Endothelial cell of umbilical vein (primary cell): ENCODE measurements at regions not wholly inside any gene's neighbourhood (a gene's known extent, or its start where the extent isn't known, plus 50 kb on each side); places are given as distances from the start of the nearest gene placed in this dataset.

Experiments used
- BruUV-seq: library from RNA; stranded (reverse); fragments of 400-500 nt; replicated peaks from 2 replicates; lab custom pipeline; 2021; lab: Mats Ljungman, UMichigan
- CTCF ChIA-PET: fragments of 300-600, 350-600 bp; sonication (Branson Sonifier 250); formaldehyde crosslinking; loops from one replicate; lab custom pipeline; 2021; ENCODE audit warnings: antibody characterized with exemption, inconsistent platforms; lab: Charles Lee
- POLR2A ChIA-PET: fragments of 300-600, 350-600 bp; sonication (Branson Sonifier 250); formaldehyde crosslinking; loops from one replicate; lab custom pipeline; 2021; ENCODE audit warnings: antibody characterized with exemption, inconsistent platforms; lab: Charles Lee
- DNase-seq: peaks from one replicate; pipeline ENCODE4 v3.0.0-alpha.2; 2011; ENCODE audit warnings: low read depth, low spot score
- FAIRE-seq: peaks from 2 replicates; lab custom pipeline; 2011; peaks lifted over from hg19 to GRCh38; lab: Jason Lieb, UNC
- H2AFZ ChIP-seq: 2 replicates; pipeline ENCODE4 v1.6.0; 2012; ENCODE audit warnings: low read depth, low read length, control low read depth, inconsistent platforms
- H3K27ac ChIP-seq: 2 replicates; pipeline ENCODE4 v1.5.1; 2011; ENCODE audit warnings: low read depth, mild to moderate bottlenecking, control low read depth, low read length, moderate library complexity; ENCODE audit not compliant: insufficient read depth
- H3K27me3 ChIP-seq, 2 experiments: 2 replicates each; pipeline versions ENCODE4 v1.6.0 to v1.6.1; 2011; ENCODE audit warnings: low read length in 2 of 2, mixed read lengths in 1 of 2; ENCODE audit not compliant: control insufficient read depth in 2 of 2, insufficient read depth in 2 of 2
- H3K36me3 ChIP-seq, 2 experiments: 2 replicates in 1 of 2; 3 replicates in 1 of 2; pipeline ENCODE4 v1.5.1; 2011; ENCODE audit warnings: low read length in 2 of 2, mild to moderate bottlenecking in 1 of 2, moderate library complexity in 1 of 2; ENCODE audit not compliant: control insufficient read depth in 2 of 2, insufficient read depth in 2 of 2; ENCODE audit errors: extremely low read depth in 1 of 2
- H3K4me1 ChIP-seq: 3 replicates; pipeline ENCODE4 v1.5.1; 2011; ENCODE audit warnings: mild to moderate bottlenecking, low read length; ENCODE audit not compliant: control insufficient read depth, insufficient read depth; ENCODE audit errors: extremely low read depth
- H3K4me2 ChIP-seq: 2 replicates; pipeline ENCODE4 v1.6.1; 2011; ENCODE audit warnings: low read length, control low read depth, mixed read lengths; ENCODE audit not compliant: insufficient read depth
- H3K4me3 ChIP-seq, 3 experiments: fragments of 200-600 bp in 1 of 3; sonication (generic), shearing (Covaris generic) in 1 of 3; replicated peaks in 1 of 3; 2 replicates each; pipeline ENCODE4 v1.5.1; 2011 to 2016; ENCODE audit warnings: control low read depth in 3 of 3, low read length in 3 of 3, mild to moderate bottlenecking in 2 of 3, inconsistent platforms in 1 of 3, low read depth in 1 of 3, moderate library complexity in 1 of 3; ENCODE audit not compliant: insufficient read depth in 1 of 3
- H3K79me2 ChIP-seq: 2 replicates; pipeline ENCODE4 v1.6.0; 2012; ENCODE audit warnings: low read length, inconsistent platforms; ENCODE audit not compliant: control insufficient read depth, insufficient read depth
- H3K9ac ChIP-seq: replicated peaks from 2 replicates; pipeline ENCODE3; 2011; ENCODE audit warnings: low read length, control low read depth; ENCODE audit not compliant: insufficient read depth; ENCODE audit errors: extremely low read depth
- H3K9me1 ChIP-seq: replicated peaks from 3 replicates; pipeline ENCODE4 v1.6.0; 2011; ENCODE audit warnings: mild to moderate bottlenecking, low read length; ENCODE audit not compliant: control insufficient read depth, insufficient read depth; ENCODE audit errors: extremely low read depth
- H3K9me3 ChIP-seq: replicated peaks from 2 replicates; pipeline ENCODE4 v1.5.1; 2012; ENCODE audit warnings: low read length, inconsistent platforms; ENCODE audit not compliant: control insufficient read depth, insufficient read depth
- H4K20me1 ChIP-seq: replicated peaks from 2 replicates; pipeline ENCODE3; 2011; ENCODE audit warnings: mild to moderate bottlenecking, low read length; ENCODE audit not compliant: control insufficient read depth, insufficient read depth; ENCODE audit errors: extremely low read depth
- EZH2 ChIP-seq: IDR thresholded peaks from 2 replicates; pipeline ENCODE4 v1.6.1; 2012; ENCODE audit warnings: borderline replicate concordance, low read depth, mild to moderate bottlenecking, moderate library complexity, low read length, inconsistent platforms; ENCODE audit not compliant: severe bottlenecking
- FOS ChIP-seq: IDR thresholded peaks from 2 replicates; pipeline ENCODE4 v1.6.1; 2011; ENCODE audit warnings: mild to moderate bottlenecking, low read length, moderate library complexity, borderline replicate concordance; ENCODE audit not compliant: insufficient read depth
- GATA2 ChIP-seq: IDR thresholded peaks from 2 replicates; pipeline ENCODE4 v1.7.0; 2011; ENCODE audit warnings: low read depth, mild to moderate bottlenecking, moderate library complexity, mixed read lengths, low read length; ENCODE audit not compliant: insufficient read length, insufficient read depth
- JUN ChIP-seq: IDR thresholded peaks from 2 replicates; pipeline ENCODE4 v1.6.1; 2011; ENCODE audit warnings: borderline replicate concordance, low read depth; ENCODE audit not compliant: insufficient read length, insufficient read depth
- MYC ChIP-seq: IDR thresholded peaks from one replicate; pipeline ENCODE4 v1.6.1; 2011; ENCODE audit warnings: mild to moderate bottlenecking, low read depth, low read length
- POLR2A ChIP-seq: IDR thresholded peaks from 2 replicates; pipeline ENCODE4 v1.6.1; 2012; ENCODE audit warnings: low read depth, mild to moderate bottlenecking, control low read depth, low read length
- POLR2AphosphoS5 ChIP-seq: IDR thresholded peaks from 2 replicates; pipeline ENCODE4 v1.6.1; 2012; ENCODE audit warnings: low read depth, mild to moderate bottlenecking, control low read depth, low read length, moderate library complexity; ENCODE audit not compliant: insufficient read depth
- dilution Hi-C: fragments of 300-500 bp; cut with MboI; formaldehyde crosslinking; loops from one replicate; pipeline ENCODE4 v1.15.0; 2019; ENCODE audit warnings: low sequenced_read_pairs; ENCODE audit not compliant: extremely low pct_ligation_motif_present
- intact Hi-C: fragments of 100-400 bp; cut with micrococcal nuclease; formaldehyde crosslinking; loops from one replicate; pipeline ENCODE4 v1.10.0; 2022
- TF ChIP-seq, protein P1 (sequence below): IDR thresholded peaks from 2 replicates; pipeline ENCODE4 v1.6.1; 2011; ENCODE audit not compliant: insufficient read depth, insufficient read length

- ChIA-PET POLR2A (interaction anchor here (1.2 kb wide), 1 partner anchor 13 kb away, joined by 4 read pairs; no protein-coding TSS in a partner anchor), CTCF (interaction anchor here (0.6 to 1.5 kb wide), 5 partner anchors 9 to 223 kb away, joined by 3 to 18 read pairs (median 4); no protein-coding TSS in a partner anchor)
- H3K9ac ChIP-seq = peak overlapping the region; percentile 21
- peaks cover 44% of the 10 kb centered on the region for H3K4me1 ChIP-seq
- no peak for FAIRE-seq
- DNase-seq = no peak
- H3K27ac ChIP-seq = peak overlapping the region; percentile 99
- TF ChIP-seq MYC (no peak), POLR2A (no peak)
- TF ChIP-seq, protein P1, sequence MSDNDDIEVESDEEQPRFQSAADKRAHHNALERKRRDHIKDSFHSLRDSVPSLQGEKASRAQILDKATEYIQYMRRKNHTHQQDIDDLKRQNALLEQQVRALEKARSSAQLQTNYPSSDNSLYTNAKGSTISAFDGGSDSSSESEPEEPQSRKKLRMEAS = no peak
- no peaks in the 10 kb centered on the region for H3K79me2 ChIP-seq
- no peaks in the 10 kb centered on the region for H3K9me3 ChIP-seq
- no peaks in the 10 kb centered on the region for H3K27me3 ChIP-seq
- dilution Hi-C loops (no loop called here), intact Hi-C loops (no loop called here)
- peak overlapping the region; percentile 83 for H3K4me2 ChIP-seq
- no peaks in the 10 kb centered on the region for H4K20me1 ChIP-seq
- peak overlapping the region in 1 of 3 experiments; percentile 2 for H3K4me3 ChIP-seq
- H3K36me3 ChIP-seq = no peaks in the 10 kb centered on the region
- no peaks in the 10 kb centered on the region for H3K9me1 ChIP-seq
- BruUV-seq = no TSS peak
- peak overlapping the region; percentile 85 for H2AFZ ChIP-seq
Measured at GRCh38 chr2:64260093-64260803, 116.0 kb upstream of the PELI1 start.

- peak overlapping the region; percentile 21 for H3K9ac ChIP-seq
- peak; percentile 87 for FAIRE-seq
- POLR2A ChIA-PET = interaction anchor here (1.2 kb wide), 1 partner anchor 13 kb away, joined by 4 read pairs; no protein-coding TSS in a partner anchor
- H3K4me3 ChIP-seq = peak overlapping the region in 1 of 3 experiments; percentile 2
- H3K9me1 ChIP-seq = no peaks in the 10 kb centered on the region
- CTCF ChIA-PET = interaction anchor here (0.6 to 1.5 kb wide), 5 partner anchors 9 to 222 kb away, joined by 3 to 18 read pairs (median 4); no protein-coding TSS in a partner anchor
- H3K27ac ChIP-seq = peak overlapping the region; percentile 99
- no peaks in the 10 kb centered on the region for H3K9me3 ChIP-seq
- no peaks in the 10 kb centered on the region for H3K79me2 ChIP-seq
- DNase-seq = peak; percentile 82
- no peaks in the 10 kb centered on the region for H3K27me3 ChIP-seq
- dilution Hi-C loops (no loop called here), intact Hi-C loops (no loop called here)
- peak; percentile 25 for TF ChIP-seq GATA2
- peak; percentile 48 for TF ChIP-seq POLR2A
- peak; percentile 42 for TF ChIP-seq POLR2AphosphoS5
- TF ChIP-seq FOS = peak; percentile 57
- TF ChIP-seq MYC = no peak
- no peak for TF ChIP-seq EZH2
- no peak for TF ChIP-seq JUN
- peak overlapping the region; percentile 83 for H3K4me2 ChIP-seq
- H3K36me3 ChIP-seq = no peaks in the 10 kb centered on the region
- peaks cover 44% of the 10 kb centered on the region for H3K4me1 ChIP-seq
- H2AFZ ChIP-seq = peak overlapping the region; percentile 85
- BruUV-seq = no TSS peak
- H4K20me1 ChIP-seq = no peaks in the 10 kb centered on the region
Measured at GRCh38 chr2:64260817-64261216, 116.6 kb upstream of the PELI1 start.
